SK-N-SH treated with all-trans-retinoic acid at 6 μM for 48 hours (cell line): ENCODE measurements at regions not wholly inside any gene's neighbourhood (a gene's known extent, or its start where the extent isn't known, plus 50 kb on each side); places are given as distances from the start of the nearest gene placed in this dataset.

Source experiments
- CREB5 ChIP-seq: fragments of 250-450 bp; sonication (Bioruptor Pico); IDR thresholded peaks from 2 replicates; pipeline ENCODE4 v1.5.1; 2020; ENCODE audit warnings: low read depth, mild to moderate bottlenecking, moderate library complexity
- ESRRG ChIP-seq: fragments of 250-450 bp; sonication (Bioruptor Pico); IDR thresholded peaks from 2 replicates; pipeline ENCODE4 v1.6.1; 2021; ENCODE audit warnings: mild to moderate bottlenecking
- PATZ1 ChIP-seq: fragments of 250-450 bp; sonication (Bioruptor Pico); IDR thresholded peaks from 2 replicates; pipeline ENCODE4 v1.8.0; 2020; ENCODE audit warnings: mild to moderate bottlenecking, moderate library complexity, borderline replicate concordance
- RARB ChIP-seq: fragments of 250-450 bp; sonication (Bioruptor Pico); IDR thresholded peaks from 2 replicates; pipeline ENCODE4 v1.8.0; 2021; ENCODE audit warnings: mild to moderate bottlenecking, moderate library complexity
- TCF4 ChIP-seq: fragments of 250-450 bp; sonication (Bioruptor Pico); IDR thresholded peaks from 2 replicates; pipeline ENCODE4 v1.8.0; 2021; ENCODE audit warnings: mild to moderate bottlenecking, moderate library complexity, borderline replicate concordance
- TOX ChIP-seq: fragments of 250-450 bp; sonication (Bioruptor Pico); IDR thresholded peaks from 2 replicates; pipeline ENCODE4 v1.8.0; 2021; ENCODE audit warnings: mild to moderate bottlenecking, moderate library complexity, borderline replicate concordance
- ZFP3 ChIP-seq: fragments of 250-450 bp; sonication (Bioruptor Pico); IDR thresholded peaks from 2 replicates; pipeline ENCODE4 v1.5.0; 2020; ENCODE audit warnings: mild to moderate bottlenecking, moderate library complexity
- ZFP30 ChIP-seq: fragments of 450-650 bp; formaldehyde crosslinking; IDR thresholded peaks from 2 replicates; pipeline ENCODE4 v1.5.0; 2022; ENCODE audit warnings: mild to moderate bottlenecking, moderate library complexity
- ZNF70 ChIP-seq: fragments of 450-650 bp; formaldehyde crosslinking; IDR thresholded peaks from 2 replicates; pipeline ENCODE4 v1.5.0; 2020; ENCODE audit warnings: mild to moderate bottlenecking, moderate library complexity
- TF ChIP-seq, protein P1 (sequence below): fragments of 250-450 bp; sonication (Bioruptor Pico); IDR thresholded peaks from 2 replicates; pipeline ENCODE4 v1.5.0; 2020; ENCODE audit warnings: mild to moderate bottlenecking, moderate library complexity

- TF ChIP-seq ZFP3 (CRISPR knock-in tag) (no peak), ESRRG (CRISPR knock-in tag) (no peak), RARB (CRISPR knock-in tag) (no peak), PATZ1 (no peak), TOX (CRISPR knock-in tag) (no peak), ZFP30 (CRISPR knock-in tag) (no peak), TCF4 (peak; percentile 29; the same call in 1 of the 2 replicates), CREB5 (CRISPR knock-in tag) (no peak), ZNF70 (no peak)
- TF ChIP-seq, protein P1, sequence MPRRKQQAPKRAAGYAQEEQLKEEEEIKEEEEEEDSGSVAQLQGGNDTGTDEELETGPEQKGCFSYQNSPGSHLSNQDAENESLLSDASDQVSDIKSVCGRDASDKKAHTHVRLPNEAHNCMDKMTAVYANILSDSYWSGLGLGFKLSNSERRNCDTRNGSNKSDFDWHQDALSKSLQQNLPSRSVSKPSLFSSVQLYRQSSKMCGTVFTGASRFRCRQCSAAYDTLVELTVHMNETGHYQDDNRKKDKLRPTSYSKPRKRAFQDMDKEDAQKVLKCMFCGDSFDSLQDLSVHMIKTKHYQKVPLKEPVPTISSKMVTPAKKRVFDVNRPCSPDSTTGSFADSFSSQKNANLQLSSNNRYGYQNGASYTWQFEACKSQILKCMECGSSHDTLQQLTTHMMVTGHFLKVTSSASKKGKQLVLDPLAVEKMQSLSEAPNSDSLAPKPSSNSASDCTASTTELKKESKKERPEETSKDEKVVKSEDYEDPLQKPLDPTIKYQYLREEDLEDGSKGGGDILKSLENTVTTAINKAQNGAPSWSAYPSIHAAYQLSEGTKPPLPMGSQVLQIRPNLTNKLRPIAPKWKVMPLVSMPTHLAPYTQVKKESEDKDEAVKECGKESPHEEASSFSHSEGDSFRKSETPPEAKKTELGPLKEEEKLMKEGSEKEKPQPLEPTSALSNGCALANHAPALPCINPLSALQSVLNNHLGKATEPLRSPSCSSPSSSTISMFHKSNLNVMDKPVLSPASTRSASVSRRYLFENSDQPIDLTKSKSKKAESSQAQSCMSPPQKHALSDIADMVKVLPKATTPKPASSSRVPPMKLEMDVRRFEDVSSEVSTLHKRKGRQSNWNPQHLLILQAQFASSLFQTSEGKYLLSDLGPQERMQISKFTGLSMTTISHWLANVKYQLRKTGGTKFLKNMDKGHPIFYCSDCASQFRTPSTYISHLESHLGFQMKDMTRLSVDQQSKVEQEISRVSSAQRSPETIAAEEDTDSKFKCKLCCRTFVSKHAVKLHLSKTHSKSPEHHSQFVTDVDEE (CRISPR knock-in tag): no peak
Measured at GRCh38 chr1:95386371-95386770, 152.4 kb downstream of the RWDD3 start.
